CD14-positive monocyte (primary cell): ENCODE measurements at regions not wholly inside any gene's neighbourhood (a gene's known extent, or its start where the extent isn't known, plus 50 kb on each side); places are given as distances from the start of the nearest gene placed in this dataset.

Experiments used
- DNase-seq, 3 donors: peaks; one replicate each; pipeline ENCODE4 v3.0.0-alpha.2; 2011 to 2022
- H2AFZ ChIP-seq: 2 replicates; pipeline ENCODE4 v1.6.0; 2012; ENCODE audit warnings: mild to moderate bottlenecking, low read depth, low read length, inconsistent platforms; ENCODE audit not compliant: insufficient read depth, poor library complexity, severe bottlenecking
- H3K27ac ChIP-seq, 2 donors: 1 replicate in 1 of 2; 2 replicates in 1 of 2; pipeline ENCODE4 v1.5.1; 2012 to 2013; ENCODE audit warnings: low read length in 2 of 2, control low read depth in 1 of 2, inconsistent platforms in 1 of 2, low read depth in 1 of 2, mild to moderate bottlenecking in 1 of 2
- H3K27me3 ChIP-seq, 2 donors: one replicate each; pipeline versions ENCODE4 v1.6.0 to v1.6.1; 2011 to 2013; ENCODE audit warnings: low read length in 2 of 2; ENCODE audit not compliant: control insufficient read depth in 2 of 2, insufficient read depth in 2 of 2
- H3K36me3 ChIP-seq, 2 donors: replicated peaks in 1 of 2; 1 replicate in 1 of 2; 2 replicates in 1 of 2; pipeline versions ENCODE4 v1.5.1 to v1.6.1; 2012 to 2013; ENCODE audit warnings: low read length in 2 of 2, control low read depth in 1 of 2, inconsistent platforms in 1 of 2, mild to moderate bottlenecking in 1 of 2; ENCODE audit not compliant: insufficient read depth in 2 of 2, control insufficient read depth in 1 of 2
- H3K4me1 ChIP-seq, 2 donors: 1 replicate in 1 of 2; 2 replicates in 1 of 2; pipeline versions ENCODE4 v1.5.1 to v1.6.1; 2012 to 2013; ENCODE audit warnings: low read length in 2 of 2, control low read depth in 1 of 2, inconsistent platforms in 1 of 2, mild to moderate bottlenecking in 1 of 2, moderate library complexity in 1 of 2; ENCODE audit not compliant: insufficient read depth in 2 of 2, control insufficient read depth in 1 of 2
- H3K4me2 ChIP-seq: replicated peaks from 2 replicates; pipeline ENCODE3; 2012; ENCODE audit warnings: low read length, moderate library complexity, mild to moderate bottlenecking; ENCODE audit not compliant: poor library complexity, severe bottlenecking; ENCODE audit errors: extremely low read depth
- H3K4me3 ChIP-seq, 3 experiments: fragments of 200-600 bp in 1 of 3; sonication (generic) in 1 of 3; replicated peaks in 1 of 3; 1 replicate in 2 of 3; 2 replicates in 1 of 3; pipeline ENCODE4 v1.5.1; 2011 to 2013; ENCODE audit warnings: low read length in 3 of 3, mild to moderate bottlenecking in 3 of 3, control low read depth in 2 of 3, low read depth in 2 of 3, inconsistent platforms in 1 of 3, moderate library complexity in 1 of 3
- H3K79me2 ChIP-seq: 2 replicates; pipeline ENCODE4 v1.6.0; 2012; ENCODE audit warnings: mild to moderate bottlenecking, control low read depth, inconsistent platforms, low read length, moderate library complexity; ENCODE audit not compliant: insufficient read depth
- H3K9ac ChIP-seq: 2 replicates; pipeline ENCODE4 v1.6.0; 2017; ENCODE audit warnings: low read length, mild to moderate bottlenecking; ENCODE audit not compliant: insufficient read depth, poor library complexity, severe bottlenecking
- H3K9me3 ChIP-seq, 2 donors: replicated peaks in 1 of 2; 1 replicate in 1 of 2; 2 replicates in 1 of 2; pipeline versions ENCODE4 v1.5.1 to v1.6.1; 2012 to 2013; ENCODE audit warnings: low read length in 2 of 2, control low read depth in 1 of 2; ENCODE audit not compliant: control insufficient read depth in 1 of 2, insufficient read depth in 1 of 2
- H4K20me1 ChIP-seq: 2 replicates; pipeline ENCODE4 v1.6.0; 2012; ENCODE audit warnings: mild to moderate bottlenecking, low read length, control low read depth, moderate library complexity; ENCODE audit not compliant: insufficient read depth
- H3K27ac Mint-ChIP-seq, 7 donors: one replicate each; pipeline ENCODE4 v1.8.0; 2020; ENCODE audit warnings: mild to moderate bottlenecking in 7 of 7, mixed read lengths in 7 of 7, moderate library complexity in 6 of 7, inconsistent platforms in 2 of 7
- H3K27me3 Mint-ChIP-seq, 3 donors: one replicate each; pipeline ENCODE4 v1.8.0; 2021 to 2022; ENCODE audit warnings: low read depth in 3 of 3, mild to moderate bottlenecking in 3 of 3, mixed read lengths in 3 of 3, moderate library complexity in 3 of 3, inconsistent platforms in 1 of 3
- H3K36me3 Mint-ChIP-seq, 2 donors: one replicate each; pipeline ENCODE4 v1.8.0; 2020; ENCODE audit warnings: mixed read lengths in 2 of 2, inconsistent platforms in 1 of 2, mild to moderate bottlenecking in 1 of 2
- H3K4me1 Mint-ChIP-seq: one replicate; pipeline ENCODE4 v1.8.0; 2020; ENCODE audit warnings: mild to moderate bottlenecking, mixed read lengths
- H3K4me3 Mint-ChIP-seq, 2 donors: one replicate each; pipeline ENCODE4 v1.8.0; 2020; ENCODE audit warnings: mild to moderate bottlenecking in 2 of 2, mixed read lengths in 2 of 2, moderate library complexity in 1 of 2
- H3K9me3 Mint-ChIP-seq, 7 donors: one replicate each; pipeline ENCODE4 v1.8.0; 2020 to 2022; ENCODE audit warnings: mixed read lengths in 7 of 7, mild to moderate bottlenecking in 6 of 7, moderate library complexity in 6 of 7, inconsistent platforms in 2 of 7
- WGBS: methylation state at CpG from one replicate; pipeline ENCODE4 v1.1.5; 2013; ENCODE audit warnings: missing lambda C conversion rate; ENCODE audit not compliant: insufficient coverage; 5-methylcytosine and 5-hydroxymethylcytosine counted together
- intact Hi-C, 2 donors: fragments of 100-400 bp; cut with micrococcal nuclease; formaldehyde crosslinking; loops; one replicate each; pipeline versions ENCODE4 v1.15.0 to v1.15.1; 2023
- TF ChIP-seq, protein P1 (sequence below): fragments of 200-600 bp; IDR thresholded peaks from one replicate; pipeline ENCODE4 v1.8.0; 2022; ENCODE audit warnings: antibody characterized with exemption, mild to moderate bottlenecking

- Histone ChIP-seq H3K4me2 (no peak overlapping the region), H2AFZ (no peak overlapping the region), H3K4me3 (no peak overlapping the region), H3K27me3 (no peaks in the 10 kb centered on the region), H3K79me2 (no peaks in the 10 kb centered on the region), H4K20me1 (no peaks in the 10 kb centered on the region), H3K36me3 (no peaks in the 10 kb centered on the region), H3K4me1 (no peaks in the 10 kb centered on the region), H3K9me3 (no peaks in the 10 kb centered on the region), H3K27ac (no peak overlapping the region), H3K9ac (no peak overlapping the region)
- no peak for DNase-seq
- TF ChIP-seq, protein P1, sequence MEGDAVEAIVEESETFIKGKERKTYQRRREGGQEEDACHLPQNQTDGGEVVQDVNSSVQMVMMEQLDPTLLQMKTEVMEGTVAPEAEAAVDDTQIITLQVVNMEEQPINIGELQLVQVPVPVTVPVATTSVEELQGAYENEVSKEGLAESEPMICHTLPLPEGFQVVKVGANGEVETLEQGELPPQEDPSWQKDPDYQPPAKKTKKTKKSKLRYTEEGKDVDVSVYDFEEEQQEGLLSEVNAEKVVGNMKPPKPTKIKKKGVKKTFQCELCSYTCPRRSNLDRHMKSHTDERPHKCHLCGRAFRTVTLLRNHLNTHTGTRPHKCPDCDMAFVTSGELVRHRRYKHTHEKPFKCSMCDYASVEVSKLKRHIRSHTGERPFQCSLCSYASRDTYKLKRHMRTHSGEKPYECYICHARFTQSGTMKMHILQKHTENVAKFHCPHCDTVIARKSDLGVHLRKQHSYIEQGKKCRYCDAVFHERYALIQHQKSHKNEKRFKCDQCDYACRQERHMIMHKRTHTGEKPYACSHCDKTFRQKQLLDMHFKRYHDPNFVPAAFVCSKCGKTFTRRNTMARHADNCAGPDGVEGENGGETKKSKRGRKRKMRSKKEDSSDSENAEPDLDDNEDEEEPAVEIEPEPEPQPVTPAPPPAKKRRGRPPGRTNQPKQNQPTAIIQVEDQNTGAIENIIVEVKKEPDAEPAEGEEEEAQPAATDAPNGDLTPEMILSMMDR: no peak
- no peaks in the 10 kb centered on the region for H3K9me3 Mint-ChIP-seq
- H3K27me3 Mint-ChIP-seq: peaks cover 5 to 17% (median 8%) of the 10 kb centered on the region in 3 donors
- H3K36me3 Mint-ChIP-seq: no peaks in the 10 kb centered on the region
- H3K27ac Mint-ChIP-seq: no peak overlapping the region
- H3K4me3 Mint-ChIP-seq: no peak overlapping the region
- peaks cover 6% of the 10 kb centered on the region for H3K4me1 Mint-ChIP-seq
- no CpG with 5 or more reads among the region's 4 CpGs for WGBS
- intact Hi-C loops: no loop called here
These were observed 73.6 kb upstream of the SLC45A1 start for GRCh38 chr1:8244304-8244703.

- TF ChIP-seq, protein P1: no peak
- no peaks in the 10 kb centered on the region for H3K36me3 Mint-ChIP-seq
- peaks cover 5 to 17% (median 8%) of the 10 kb centered on the region in 3 donors for H3K27me3 Mint-ChIP-seq
- no peaks in the 10 kb centered on the region for H3K9me3 ChIP-seq
- H2AFZ ChIP-seq: no peak overlapping the region
- H3K79me2 ChIP-seq: no peaks in the 10 kb centered on the region
- H3K4me2 ChIP-seq: no peak overlapping the region
- H3K4me3 ChIP-seq: no peak overlapping the region
- no peaks in the 10 kb centered on the region for H3K27me3 ChIP-seq
- no peaks in the 10 kb centered on the region for H3K9me3 Mint-ChIP-seq
- peaks cover 14% of the 10 kb centered on the region for H3K4me1 Mint-ChIP-seq
- DNase-seq: no peak
- no CpG with 5 or more reads among the region's 7 CpGs for WGBS
- H3K36me3 ChIP-seq: no peaks in the 10 kb centered on the region
- H3K4me3 Mint-ChIP-seq: no peak overlapping the region
- intact Hi-C loops: no loop called here
- no peaks in the 10 kb centered on the region for H3K4me1 ChIP-seq
- no peak overlapping the region for H3K27ac ChIP-seq
- H3K9ac ChIP-seq: no peak overlapping the region
- H4K20me1 ChIP-seq: no peaks in the 10 kb centered on the region
- H3K27ac Mint-ChIP-seq: no peak overlapping the region
These were observed 75.4 kb upstream of the SLC45A1 start for GRCh38 chr1:8242498-8242897.
